ENCODE measurements at regions not wholly inside any gene's neighbourhood (a gene's known extent, or its start where the extent isn't known, plus 50 kb on each side); places are given as distances from the start of the nearest gene placed in this dataset.

- TF ChIP-seq POLR2AphosphoS5 (IDR thresholded peaks at IDR 0.05; ENCODE audit: borderline replicate concordance, low read depth, low read length) (no peak), EZH2 (IDR thresholded peaks at IDR 0.05) (no peak)
Measured at GRCh38 chr1:4424766-4425165, 229.6 kb upstream of the AJAP1 start.
